ENCODE measurements at regions not wholly inside any gene's neighbourhood (a gene's known extent, or its start where the extent isn't known, plus 50 kb on each side); places are given as distances from the start of the nearest gene placed in this dataset.

- Mint-ChIP-seq H3K4me1 (peaks cover 8 to 17% of the 10 kb centered on the region in 2 experiments), H3K9me3 (peaks cover 12 to 24% of the 10 kb centered on the region in 2 experiments), H3K27me3 (ENCODE audit: low read depth) (peaks cover 90% of the 10 kb centered on the region), H3K27ac (no peak overlapping the region), H3K4me3 (peak overlapping the region in 1 of 2 experiments; percentile 51; a peak in 2 of 5 replicates), H3K36me3 (ENCODE audit: insufficient read depth in 1 of 3, low read depth in 3 of 3) (peaks cover 5 to 22% (median 7%) of the 10 kb centered on the region in 3 experiments)
- no peaks in the 10 kb centered on the region for H3K79me2 ChIP-seq (ENCODE audit: insufficient read depth, low read length)
- H2AK5ac ChIP-seq (ENCODE audit: insufficient read length, low read length), result no peak overlapping the region
- H3K4ac ChIP-seq (ENCODE audit: low read depth, low read length), result no peak overlapping the region
- no peak overlapping the region for H3K27ac ChIP-seq (ENCODE audit: insufficient read length, low read depth, low read length)
- H3K4me1 ChIP-seq (ENCODE audit: insufficient read depth, low read length), result no peaks in the 10 kb centered on the region
- peaks cover 12% of the 10 kb centered on the region; the same call in 1 of the 2 replicates for H3K27me3 ChIP-seq (ENCODE audit: insufficient read depth, low read length)
- no peak overlapping the region for H2BK20ac ChIP-seq (ENCODE audit: low read depth, low read length, poor library complexity, severe bottlenecking)
- no peak overlapping the region for H3T11ph ChIP-seq (ENCODE audit: low read length)
- no peak overlapping the region for H2BK120ac ChIP-seq (ENCODE audit: low read depth, low read length, poor library complexity, severe bottlenecking)
- TF ChIP-seq CTCF (conservative IDR thresholded peaks at IDR 0.05), result no peak
- WGBS (ENCODE audit: extremely low coverage, insufficient read length, low lambda C conversion rate), result no CpG with 5 or more reads among the region's 39 CpGs
- H3K9me3 ChIP-seq (ENCODE audit: control insufficient read depth, low read depth, low read length), result no peaks in the 10 kb centered on the region
- H4K91ac ChIP-seq (ENCODE audit: insufficient read length, low read depth, low read length), result no peak overlapping the region
- no peak overlapping the region for H3K23ac ChIP-seq (ENCODE audit: insufficient read length, low read depth, low read length)
- H3K9ac ChIP-seq (ENCODE audit: extremely low read depth, insufficient read length, low read length), result no peak overlapping the region
- no peak overlapping the region for H2BK5ac ChIP-seq (ENCODE audit: insufficient read length, low read length)
- no peak overlapping the region for H3K18ac ChIP-seq (ENCODE audit: insufficient read length, low read depth, low read length)
- no peak overlapping the region for H4K8ac ChIP-seq (replicated peaks; ENCODE audit: insufficient read length, low read depth, low read length)
- H3K4me2 ChIP-seq (ENCODE audit: insufficient read depth, insufficient read length, low read length), result no peak overlapping the region
- no peak overlapping the region for H2BK12ac ChIP-seq (ENCODE audit: insufficient read length, low read depth, low read length)
- no peak overlapping the region for H4K5ac ChIP-seq (ENCODE audit: insufficient read length, low read depth, low read length)
- H2AFZ ChIP-seq (ENCODE audit: low read length), result no peak overlapping the region
- no peaks in the 10 kb centered on the region for H3K79me1 ChIP-seq (ENCODE audit: insufficient read depth, low read depth, low read length, poor library complexity, severe bottlenecking)
- H4K20me1 ChIP-seq (ENCODE audit: control insufficient read depth, insufficient read depth, insufficient read length), result peaks cover 2% of the 10 kb centered on the region
- no peak overlapping the region for H3K56ac ChIP-seq (ENCODE audit: insufficient read length, low read depth, low read length)
- H2BK15ac ChIP-seq (ENCODE audit: low read depth, low read length), result no peak overlapping the region
- H3K23me2 ChIP-seq (ENCODE audit: insufficient read length, low read depth, low read length, poor library complexity, severe bottlenecking), result no peaks in the 10 kb centered on the region
- no peak for DNase-seq
- H3K14ac ChIP-seq (ENCODE audit: insufficient read depth, low read length), result no peak overlapping the region
These were observed 54.3 kb upstream of the FBRSL1 start for GRCh38 chr12:132435486-132436187.
